PC-9 (cell line): ENCODE measurements at regions not wholly inside any gene's neighbourhood (a gene's known extent, or its start where the extent isn't known, plus 50 kb on each side); places are given as distances from the start of the nearest gene placed in this dataset.

Source experiments
- CTCF ChIP-seq: fragments of 200-600 bp; sonication (generic); conservative IDR thresholded peaks from 2 replicates; pipeline ENCODE4 v1.6.1; 2017; ENCODE audit warnings: mixed run types, antibody characterized with exemption, mild to moderate bottlenecking, moderate library complexity
- EZH2 ChIP-seq: fragments of 200-600 bp; sonication (generic); IDR thresholded peaks from 2 replicates; pipeline ENCODE4 v1.8.0; 2017; ENCODE audit warnings: antibody characterized with exemption, low read depth

- TF ChIP-seq CTCF (no peak), EZH2 (no peak)
Measured at GRCh38 chr3:194025119-194025518, 110.8 kb upstream of the HES1 start.
